Endothelial cell (in vitro differentiated cells): ENCODE measurements at regions not wholly inside any gene's neighbourhood (a gene's known extent, or its start where the extent isn't known, plus 50 kb on each side); places are given as distances from the start of the nearest gene placed in this dataset.

Experiments used
- DNase-seq: peaks from one replicate; pipeline ENCODE4 v3.0.0; 2021; ENCODE audit warnings: low spot score
- H3K27ac Mint-ChIP-seq: one replicate; pipeline ENCODE4 v1.8.0; 2021; ENCODE audit warnings: mixed read lengths, inconsistent platforms; ENCODE audit not compliant: unreplicated experiment
- H3K27me3 Mint-ChIP-seq: one replicate; pipeline ENCODE4 v1.8.0; 2021; ENCODE audit warnings: mild to moderate bottlenecking, moderate library complexity, mixed read lengths, inconsistent platforms; ENCODE audit not compliant: unreplicated experiment
- H3K36me3 Mint-ChIP-seq: one replicate; pipeline ENCODE4 v1.8.0; 2021; ENCODE audit warnings: mild to moderate bottlenecking, low read depth, mixed read lengths, inconsistent platforms; ENCODE audit not compliant: unreplicated experiment
- H3K4me1 Mint-ChIP-seq: one replicate; pipeline ENCODE4 v1.8.0; 2021; ENCODE audit warnings: mild to moderate bottlenecking, mixed read lengths, inconsistent platforms; ENCODE audit not compliant: unreplicated experiment
- H3K4me3 Mint-ChIP-seq: one replicate; pipeline ENCODE4 v1.8.0; 2021; ENCODE audit warnings: mild to moderate bottlenecking, mixed read lengths, inconsistent platforms; ENCODE audit not compliant: unreplicated experiment
- H3K9me3 Mint-ChIP-seq: one replicate; pipeline ENCODE4 v1.8.0; 2021; ENCODE audit warnings: mixed read lengths, inconsistent platforms; ENCODE audit not compliant: unreplicated experiment
- TF ChIP-seq, protein P1 (sequence below): fragments of 200-600 bp; sonication (generic); IDR thresholded peaks from one replicate; pipeline ENCODE4 v1.5.0; 2021; ENCODE audit warnings: antibody characterized with exemption; ENCODE audit not compliant: unreplicated experiment

DNA sequence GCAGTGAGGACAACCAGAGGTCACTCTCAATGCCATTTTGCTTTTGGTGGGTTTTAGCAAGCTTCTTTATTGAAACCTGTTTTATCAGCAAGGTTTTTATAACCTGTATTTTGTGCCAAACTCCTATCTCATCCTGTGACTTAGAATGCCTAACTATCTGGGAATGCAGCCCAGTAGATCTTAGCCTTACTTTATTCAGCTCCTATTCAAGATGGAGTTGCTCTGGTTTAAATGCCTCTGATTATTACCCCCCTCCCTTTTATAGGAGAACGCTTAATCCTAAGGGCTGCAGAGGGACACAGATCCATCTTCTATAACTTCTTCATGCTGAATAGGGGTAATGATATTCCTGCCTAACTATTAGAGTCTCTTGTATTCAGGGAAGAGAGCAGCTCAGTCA is 179.1 kb downstream of the KIF18A start:
- Mint-ChIP-seq H3K4me3 (no peak overlapping the region), H3K27me3 (no peaks in the 10 kb centered on the region), H3K36me3 (no peaks in the 10 kb centered on the region), H3K9me3 (no peaks in the 10 kb centered on the region), H3K27ac (no peak overlapping the region), H3K4me1 (no peaks in the 10 kb centered on the region)
- TF ChIP-seq, protein P1, sequence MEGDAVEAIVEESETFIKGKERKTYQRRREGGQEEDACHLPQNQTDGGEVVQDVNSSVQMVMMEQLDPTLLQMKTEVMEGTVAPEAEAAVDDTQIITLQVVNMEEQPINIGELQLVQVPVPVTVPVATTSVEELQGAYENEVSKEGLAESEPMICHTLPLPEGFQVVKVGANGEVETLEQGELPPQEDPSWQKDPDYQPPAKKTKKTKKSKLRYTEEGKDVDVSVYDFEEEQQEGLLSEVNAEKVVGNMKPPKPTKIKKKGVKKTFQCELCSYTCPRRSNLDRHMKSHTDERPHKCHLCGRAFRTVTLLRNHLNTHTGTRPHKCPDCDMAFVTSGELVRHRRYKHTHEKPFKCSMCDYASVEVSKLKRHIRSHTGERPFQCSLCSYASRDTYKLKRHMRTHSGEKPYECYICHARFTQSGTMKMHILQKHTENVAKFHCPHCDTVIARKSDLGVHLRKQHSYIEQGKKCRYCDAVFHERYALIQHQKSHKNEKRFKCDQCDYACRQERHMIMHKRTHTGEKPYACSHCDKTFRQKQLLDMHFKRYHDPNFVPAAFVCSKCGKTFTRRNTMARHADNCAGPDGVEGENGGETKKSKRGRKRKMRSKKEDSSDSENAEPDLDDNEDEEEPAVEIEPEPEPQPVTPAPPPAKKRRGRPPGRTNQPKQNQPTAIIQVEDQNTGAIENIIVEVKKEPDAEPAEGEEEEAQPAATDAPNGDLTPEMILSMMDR, result no peak
- no peak for DNase-seq

DNA sequence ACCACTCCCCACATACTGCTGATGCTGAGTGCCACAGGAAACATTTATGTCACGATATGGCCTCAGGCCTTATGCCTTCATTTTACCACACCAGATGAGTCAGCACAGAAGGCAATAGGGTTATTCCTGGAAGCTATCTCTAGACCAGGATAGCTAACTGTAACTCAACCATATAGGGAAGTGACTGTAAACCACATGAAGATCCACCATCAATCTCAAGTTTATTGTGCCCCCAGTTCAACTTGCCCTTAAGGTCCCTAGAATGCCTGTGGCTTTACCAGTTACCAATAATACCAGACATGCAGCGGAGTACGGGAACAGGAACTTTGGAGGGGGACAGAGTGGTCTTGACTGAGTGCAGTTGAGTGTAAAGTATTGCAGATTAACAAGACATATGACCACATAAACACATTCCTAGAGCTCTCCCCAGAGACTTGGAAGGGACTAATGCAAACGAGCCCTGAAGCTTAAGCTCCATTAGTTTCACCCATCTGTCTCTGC is 180.9 kb downstream of the KIF18A start:
- no peak for DNase-seq
- Mint-ChIP-seq H3K9me3 (no peaks in the 10 kb centered on the region), H3K27ac (no peak overlapping the region), H3K36me3 (no peaks in the 10 kb centered on the region), H3K27me3 (no peaks in the 10 kb centered on the region), H3K4me3 (no peak overlapping the region), H3K4me1 (no peaks in the 10 kb centered on the region)
- TF ChIP-seq, protein P1, result no peak

DNA sequence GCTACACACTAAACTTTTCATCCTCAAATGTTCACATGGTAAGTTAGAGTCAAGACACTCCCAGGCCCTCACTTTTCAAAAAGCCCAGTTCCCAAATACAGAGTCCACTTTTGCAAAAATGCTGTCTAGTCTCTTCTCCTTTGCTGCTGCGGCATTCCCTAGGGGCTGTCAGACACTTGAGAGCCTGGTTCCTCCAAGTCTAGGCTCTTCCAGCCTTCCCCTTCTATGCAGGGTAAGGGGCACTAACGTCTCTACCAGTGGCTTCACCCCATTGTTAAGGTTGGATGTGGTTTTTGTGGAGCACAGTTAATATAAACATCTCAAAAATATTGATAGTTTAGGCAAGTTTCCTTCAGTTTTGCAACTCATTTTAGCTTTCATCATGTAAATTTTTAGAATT is 181.5 kb downstream of the KIF18A start:
- no peaks in the 10 kb centered on the region for H3K4me1 Mint-ChIP-seq
- H3K9me3 Mint-ChIP-seq, result no peaks in the 10 kb centered on the region
- H3K36me3 Mint-ChIP-seq, result no peaks in the 10 kb centered on the region
- no peaks in the 10 kb centered on the region for H3K27me3 Mint-ChIP-seq
- TF ChIP-seq, protein P1, result no peak
- no peak overlapping the region for H3K4me3 Mint-ChIP-seq
- DNase-seq, result no peak
- no peak overlapping the region for H3K27ac Mint-ChIP-seq

DNA sequence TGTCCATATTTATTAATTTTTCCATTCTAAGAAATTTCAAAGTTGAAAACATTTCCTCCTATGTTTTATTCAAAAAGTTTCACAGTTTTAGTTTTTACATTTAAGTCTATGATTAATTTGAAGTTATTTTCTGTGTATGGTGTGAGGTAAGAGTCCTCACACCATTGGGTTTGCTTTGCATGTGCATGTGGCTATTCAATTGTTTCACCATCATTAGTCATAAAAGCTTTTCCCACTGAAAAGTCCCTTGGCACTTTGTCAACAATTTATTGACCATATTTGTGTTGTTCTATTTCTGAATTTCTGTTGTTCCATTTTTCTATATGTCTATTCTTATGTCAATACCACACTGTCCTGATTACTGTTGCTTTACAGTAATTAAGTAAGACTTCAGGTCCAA is 186.5 kb downstream of the KIF18A start:
- Mint-ChIP-seq H3K4me3 (no peak overlapping the region), H3K4me1 (no peaks in the 10 kb centered on the region), H3K36me3 (no peaks in the 10 kb centered on the region), H3K27ac (no peak overlapping the region), H3K27me3 (no peaks in the 10 kb centered on the region), H3K9me3 (no peaks in the 10 kb centered on the region)
- no peak for DNase-seq
- TF ChIP-seq, protein P1, result no peak

DNA sequence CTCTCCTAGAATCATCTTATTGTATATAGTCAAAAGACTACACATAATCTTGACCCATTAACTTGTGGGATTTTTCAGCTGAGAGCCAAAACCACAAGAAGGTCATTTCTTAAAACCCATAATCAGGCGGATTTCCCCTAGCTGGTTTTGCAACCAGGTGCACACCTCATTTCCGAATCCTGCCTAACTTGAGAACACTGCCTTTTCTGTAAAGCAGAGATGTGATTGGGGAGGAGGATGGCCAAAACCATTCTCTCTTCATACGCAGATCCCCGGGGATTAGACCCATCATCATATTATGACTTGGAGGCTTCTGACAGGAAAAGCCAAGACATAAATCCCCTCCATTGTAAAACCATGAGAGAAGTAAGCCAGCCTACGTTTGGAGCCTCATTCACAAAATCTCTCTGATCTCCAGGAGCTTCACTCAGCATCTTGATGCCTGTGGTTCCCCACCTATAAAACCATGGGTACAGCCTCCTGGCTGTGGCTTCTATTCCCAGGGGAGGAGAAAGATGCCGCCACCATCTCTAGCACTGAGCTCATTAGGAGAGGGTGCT is 191.3 kb downstream of the KIF18A start:
- TF ChIP-seq, protein P1, result no peak
- Mint-ChIP-seq H3K27me3 (no peaks in the 10 kb centered on the region), H3K9me3 (no peaks in the 10 kb centered on the region), H3K36me3 (no peaks in the 10 kb centered on the region), H3K27ac (no peak overlapping the region), H3K4me1 (no peaks in the 10 kb centered on the region), H3K4me3 (no peak overlapping the region)
- DNase-seq, result no peak
